CD4-positive, alpha-beta memory T cell (primary cell): ENCODE measurements at regions not wholly inside any gene's neighbourhood (a gene's known extent, or its start where the extent isn't known, plus 50 kb on each side); places are given as distances from the start of the nearest gene placed in this dataset.
"Not testable (repeated sequence)": the region's sequence is repeated elsewhere in the genome, so short reads cannot be mapped to it uniquely, and the experiment has no call there.

ENCODE experiments used
- CTCF ChIA-PET: fragments of 350-600 bp; sonication (Branson Sonifier 250); formaldehyde crosslinking; loops from one replicate; lab custom pipeline; 2021; ENCODE audit warnings: inconsistent platforms; ENCODE audit not compliant: partially characterized antibody; lab: Charles Lee
- POLR2A ChIA-PET: fragments of 350-600 bp; sonication (Branson Sonifier 250); formaldehyde crosslinking; loops from one replicate; lab custom pipeline; 2021; ENCODE audit not compliant: partially characterized antibody; lab: Charles Lee
- DNase-seq, 5 donors: peaks; one replicate each; pipeline versions ENCODE4 v3.0.0 to v3.0.0-alpha.2; 2020 to 2022; ENCODE audit warnings: mixed read lengths in 1 of 5
- H3K27ac ChIP-seq: one replicate; pipeline ENCODE4 v1.7.0; 2013; ENCODE audit warnings: low read depth, low read length
- H3K27me3 ChIP-seq: 2 replicates; pipeline ENCODE4 v1.7.0; 2013; ENCODE audit warnings: mild to moderate bottlenecking, low read length, moderate library complexity; ENCODE audit not compliant: insufficient read depth
- H3K36me3 ChIP-seq: 2 replicates; pipeline ENCODE4 v1.7.0; 2013; ENCODE audit warnings: mild to moderate bottlenecking, low read length, moderate library complexity; ENCODE audit not compliant: insufficient read depth
- H3K4me1 ChIP-seq: 2 replicates; pipeline ENCODE4 v1.7.0; 2013; ENCODE audit warnings: mild to moderate bottlenecking, low read length, moderate library complexity; ENCODE audit not compliant: insufficient read depth
- H3K4me3 ChIP-seq, 2 donors: one replicate each; pipeline ENCODE4 v1.7.0; 2013; ENCODE audit warnings: low read length in 2 of 2, mild to moderate bottlenecking in 1 of 2
- H3K9me3 ChIP-seq, 2 donors: one replicate each; pipeline ENCODE4 v1.7.0; 2013; ENCODE audit warnings: low read length in 2 of 2, control low read depth in 1 of 2; ENCODE audit not compliant: control insufficient read depth in 1 of 2
- H3K27ac Mint-ChIP-seq, 7 donors: one replicate each; pipeline ENCODE4 v1.8.0; 2020 to 2021; ENCODE audit warnings: mixed read lengths in 7 of 7, mild to moderate bottlenecking in 6 of 7, inconsistent platforms in 3 of 7, moderate library complexity in 3 of 7
- H3K27me3 Mint-ChIP-seq, 2 donors: one replicate each; pipeline ENCODE4 v1.8.0; 2020 to 2021; ENCODE audit warnings: mixed read lengths in 2 of 2
- H3K36me3 Mint-ChIP-seq, 2 donors: one replicate each; pipeline ENCODE4 v1.8.0; 2020 to 2021; ENCODE audit warnings: mixed read lengths in 2 of 2, inconsistent platforms in 1 of 2, mild to moderate bottlenecking in 1 of 2
- H3K4me1 Mint-ChIP-seq, 4 donors: one replicate each; pipeline ENCODE4 v1.8.0; 2020 to 2021; ENCODE audit warnings: mixed read lengths in 4 of 4, mild to moderate bottlenecking in 1 of 4
- H3K4me3 Mint-ChIP-seq, 8 donors: one replicate each; pipeline ENCODE4 v1.8.0; 2020 to 2021; ENCODE audit warnings: mixed read lengths in 8 of 8, mild to moderate bottlenecking in 7 of 8, moderate library complexity in 6 of 8, inconsistent platforms in 3 of 8
- H3K9me3 Mint-ChIP-seq, 8 donors: one replicate each; pipeline ENCODE4 v1.8.0; 2020 to 2021; ENCODE audit warnings: mixed read lengths in 8 of 8, mild to moderate bottlenecking in 5 of 8, inconsistent platforms in 3 of 8, moderate library complexity in 1 of 8
- intact Hi-C: fragments of 100-400 bp; cut with micrococcal nuclease; formaldehyde crosslinking; loops from one replicate; pipeline ENCODE4 v1.15.1; 2023

- CTCF ChIA-PET, intact Hi-C loops, H3K36me3 Mint-ChIP-seq, POLR2A ChIA-PET, H3K4me1 Mint-ChIP-seq, H3K27me3 Mint-ChIP-seq, H3K27ac ChIP-seq, H3K36me3 ChIP-seq, H3K4me1 ChIP-seq, H3K4me3 Mint-ChIP-seq, H3K27me3 ChIP-seq, H3K9me3 ChIP-seq, H3K27ac Mint-ChIP-seq, H3K4me3 ChIP-seq, DNase-seq: not testable (repeated sequence)
- H3K9me3 Mint-ChIP-seq, result peaks cover 0 to 14% (median 7%) of the 10 kb centered on the region in 8 donors
Measured at GRCh38 chr5:44756097-44756496, 52.6 kb upstream of the MRPS30 start.

- POLR2A ChIA-PET, result no interaction called here
- Mint-ChIP-seq H3K4me1 (no peaks in the 10 kb centered on the region), H3K27me3 (no peaks in the 10 kb centered on the region), H3K36me3 (no peaks in the 10 kb centered on the region), H3K4me3 (no peak overlapping the region), H3K27ac (no peak overlapping the region), H3K9me3 (peaks cover 0 to 2% (median 0%) of the 10 kb centered on the region in 8 donors)
- no peak overlapping the region for H3K4me3 ChIP-seq
- no peaks in the 10 kb centered on the region for H3K9me3 ChIP-seq
- H3K4me1 ChIP-seq, result no peaks in the 10 kb centered on the region
- H3K27ac ChIP-seq, result no peak overlapping the region
- no peaks in the 10 kb centered on the region for H3K27me3 ChIP-seq
- no peak for DNase-seq
- intact Hi-C loops, result no loop called here
- no peaks in the 10 kb centered on the region for H3K36me3 ChIP-seq
- CTCF ChIA-PET, result no interaction called here
Measured at GRCh38 chr5:44747396-44747795, 61.4 kb upstream of the MRPS30 start.

- ChIA-PET CTCF (no interaction called here), POLR2A (no interaction called here)
- H3K4me3 ChIP-seq, result no peak overlapping the region
- no peak overlapping the region for H3K27ac ChIP-seq
- H3K4me3 Mint-ChIP-seq, result no peak overlapping the region
- H3K9me3 ChIP-seq, result no peaks in the 10 kb centered on the region
- no peaks in the 10 kb centered on the region for H3K36me3 ChIP-seq
- H3K27ac Mint-ChIP-seq, result no peak overlapping the region
- H3K27me3 Mint-ChIP-seq, result peaks cover 0 to 1% of the 10 kb centered on the region in 2 donors
- peaks cover 0 to 2% (median 0%) of the 10 kb centered on the region in 8 donors for H3K9me3 Mint-ChIP-seq
- H3K36me3 Mint-ChIP-seq, result no peaks in the 10 kb centered on the region
- no peaks in the 10 kb centered on the region for H3K27me3 ChIP-seq
- no peaks in the 10 kb centered on the region for H3K4me1 ChIP-seq
- DNase-seq, result no peak
- no peaks in the 10 kb centered on the region for H3K4me1 Mint-ChIP-seq
- intact Hi-C loops, result no loop called here
Measured at GRCh38 chr5:44740660-44741059, 68.1 kb upstream of the MRPS30 start.

- Mint-ChIP-seq H3K36me3 (no peaks in the 10 kb centered on the region), H3K27me3 (no peaks in the 10 kb centered on the region), H3K4me3 (no peak overlapping the region), H3K27ac (no peak overlapping the region), H3K9me3 (peaks cover 0 to 6% (median 0%) of the 10 kb centered on the region in 8 donors), H3K4me1 (no peaks in the 10 kb centered on the region)
- Histone ChIP-seq H3K9me3 (no peaks in the 10 kb centered on the region), H3K4me1 (no peaks in the 10 kb centered on the region), H3K27ac (no peak overlapping the region), H3K36me3 (no peaks in the 10 kb centered on the region), H3K27me3 (no peaks in the 10 kb centered on the region), H3K4me3 (no peak overlapping the region)
- DNase-seq, result no peak
- intact Hi-C loops, result no loop called here
- ChIA-PET POLR2A (no interaction called here), CTCF (no interaction called here)
Measured at GRCh38 chr5:44729536-44729935, 79.2 kb upstream of the MRPS30 start.

- no peaks in the 10 kb centered on the region for H3K4me1 Mint-ChIP-seq
- no peaks in the 10 kb centered on the region for H3K27me3 ChIP-seq
- no peak overlapping the region for H3K27ac Mint-ChIP-seq
- no peak overlapping the region for H3K4me3 Mint-ChIP-seq
- no peak overlapping the region for H3K4me3 ChIP-seq
- CTCF ChIA-PET, result no interaction called here
- H3K36me3 ChIP-seq, result no peaks in the 10 kb centered on the region
- no peaks in the 10 kb centered on the region for H3K4me1 ChIP-seq
- H3K9me3 ChIP-seq, result no peaks in the 10 kb centered on the region
- H3K36me3 Mint-ChIP-seq, result no peaks in the 10 kb centered on the region
- H3K9me3 Mint-ChIP-seq, result peaks cover 0 to 2% (median 0%) of the 10 kb centered on the region in 8 donors
- H3K27ac ChIP-seq, result no peak overlapping the region
- no peak for DNase-seq
- H3K27me3 Mint-ChIP-seq, result no peaks in the 10 kb centered on the region
- POLR2A ChIA-PET, result no interaction called here
- intact Hi-C loops, result no loop called here
Measured at GRCh38 chr5:44727100-44727499, 81.6 kb upstream of the MRPS30 start.

GRCh38 chr5:44719856-44720255 lies 88.9 kb upstream of the MRPS30 start:
- no peak for DNase-seq
- Histone ChIP-seq H3K36me3 (no peaks in the 10 kb centered on the region), H3K4me1 (no peaks in the 10 kb centered on the region), H3K4me3 (no peak overlapping the region), H3K9me3 (no peaks in the 10 kb centered on the region), H3K27me3 (no peaks in the 10 kb centered on the region), H3K27ac (no peak overlapping the region)
- Mint-ChIP-seq H3K4me1 (no peaks in the 10 kb centered on the region), H3K27me3 (no peaks in the 10 kb centered on the region), H3K27ac (no peak overlapping the region), H3K9me3 (peaks cover 0 to 5% (median 0%) of the 10 kb centered on the region in 8 donors), H3K4me3 (no peak overlapping the region), H3K36me3 (no peaks in the 10 kb centered on the region)
- intact Hi-C loops, result no loop called here
- POLR2A ChIA-PET, result no interaction called here
- CTCF ChIA-PET, result no interaction called here

- H3K9me3 Mint-ChIP-seq, result peaks cover 0 to 5% (median 0%) of the 10 kb centered on the region in 8 donors
- CTCF ChIA-PET, result no interaction called here
- no peaks in the 10 kb centered on the region for H3K4me1 Mint-ChIP-seq
- POLR2A ChIA-PET, result no interaction called here
- no peaks in the 10 kb centered on the region for H3K4me1 ChIP-seq
- no peak overlapping the region for H3K4me3 ChIP-seq
- H3K36me3 ChIP-seq, result no peaks in the 10 kb centered on the region
- no peak for DNase-seq
- H3K36me3 Mint-ChIP-seq, result no peaks in the 10 kb centered on the region
- no peaks in the 10 kb centered on the region for H3K27me3 Mint-ChIP-seq
- H3K9me3 ChIP-seq, result no peaks in the 10 kb centered on the region
- no peaks in the 10 kb centered on the region for H3K27me3 ChIP-seq
- H3K27ac ChIP-seq, result no peak overlapping the region
- intact Hi-C loops, result no loop called here
- H3K27ac Mint-ChIP-seq, result no peak overlapping the region
- H3K4me3 Mint-ChIP-seq, result no peak overlapping the region
Measured at GRCh38 chr5:44714871-44715561, 93.7 kb upstream of the MRPS30 start.
